Liver (tissue), 3 donors: ENCODE measurements at regions not wholly inside any gene's neighbourhood (a gene's known extent, or its start where the extent isn't known, plus 50 kb on each side); places are given as distances from the start of the nearest gene placed in this dataset.

Source experiments
- FOXA1 ChIP-seq: IDR thresholded peaks from 2 replicates; pipeline ENCODE4 v1.6.1; 2016; ENCODE audit warnings: antibody characterized with exemption
- GABPA ChIP-seq, 2 donors: IDR thresholded peaks in 1 of 2; conservative IDR thresholded peaks in 1 of 2; 2 replicates each; pipeline ENCODE4 v1.6.1; 2016; ENCODE audit warnings: antibody characterized with exemption in 2 of 2, mild to moderate bottlenecking in 1 of 2, moderate library complexity in 1 of 2
- HNF4A ChIP-seq, 2 donors: conservative IDR thresholded peaks; 2 replicates each; pipeline ENCODE4 v1.6.1; 2016; ENCODE audit warnings: antibody characterized with exemption in 2 of 2, mild to moderate bottlenecking in 2 of 2
- JUND ChIP-seq, 2 donors: IDR thresholded peaks; 2 replicates each; pipeline ENCODE4 v1.6.1; 2016; ENCODE audit warnings: antibody characterized with exemption in 2 of 2
- NR2F2 ChIP-seq: IDR thresholded peaks from 2 replicates; pipeline ENCODE4 v1.6.1; 2016; ENCODE audit warnings: antibody characterized with exemption
- RAD21 ChIP-seq, 2 donors: IDR thresholded peaks; 2 replicates each; pipeline ENCODE4 v1.6.1; 2016; ENCODE audit warnings: antibody characterized with exemption in 2 of 2, mild to moderate bottlenecking in 2 of 2
- RXRA ChIP-seq, 2 donors: IDR thresholded peaks; 2 replicates each; pipeline ENCODE4 v1.6.1; 2017 to 2018; ENCODE audit warnings: antibody characterized with exemption in 2 of 2, mild to moderate bottlenecking in 1 of 2
- SP1 ChIP-seq: IDR thresholded peaks from 2 replicates; pipeline ENCODE4 v1.6.1; 2018; ENCODE audit warnings: antibody characterized with exemption, mild to moderate bottlenecking
- YY1 ChIP-seq: IDR thresholded peaks from 2 replicates; pipeline ENCODE4 v1.6.1; 2016; ENCODE audit warnings: antibody characterized with exemption, mild to moderate bottlenecking
- TF ChIP-seq, protein P1 (sequence below): fragments of 150-350 bp; IDR thresholded peaks from 2 replicates; pipeline ENCODE4 v1.5.1; 2017; ENCODE audit warnings: improper control_type of control experiment, low read depth, low read length; ENCODE audit not compliant: missing input control
- TF ChIP-seq, protein P2 (sequence below): IDR thresholded peaks from 2 replicates; pipeline ENCODE4 v1.6.1; 2016; ENCODE audit warnings: antibody characterized with exemption, mild to moderate bottlenecking
- TF ChIP-seq, protein P3 (sequence below): IDR thresholded peaks from 2 replicates; pipeline ENCODE4 v1.6.1; 2016; ENCODE audit warnings: antibody characterized with exemption
- TF ChIP-seq, protein P4 (sequence below): IDR thresholded peaks from 2 replicates; pipeline ENCODE4 v1.6.1; 2016; ENCODE audit warnings: antibody characterized with exemption
- TF ChIP-seq, protein P5 (sequence below): IDR thresholded peaks from 2 replicates; pipeline ENCODE4 v1.6.1; 2016; ENCODE audit warnings: antibody characterized with exemption
- donor health status: healthy.
- donor health status: healthy.

DNA sequence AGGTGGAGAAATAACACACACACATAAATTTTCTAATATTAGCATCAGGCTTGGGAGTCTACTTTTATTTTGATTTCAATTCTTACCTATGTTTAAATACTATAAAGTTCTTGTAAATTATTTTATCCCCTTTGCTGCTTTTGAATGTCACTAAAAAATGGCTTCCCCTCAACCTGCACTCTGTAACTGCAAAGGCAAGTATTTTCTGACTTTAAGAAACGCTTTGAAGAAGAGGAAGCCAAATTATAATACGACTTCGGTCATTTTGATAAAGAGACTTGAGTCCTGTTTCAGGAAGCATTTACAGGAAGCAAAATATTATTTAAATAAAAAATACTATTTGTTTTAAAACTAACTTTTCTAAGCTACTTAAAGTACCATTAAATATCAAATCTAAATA is 627.7 kb upstream of the AGTR1 start:
- TF ChIP-seq NR2F2 (no peak), RAD21 (IDR thresholded peaks at IDR 0.05) (no peak), RXRA (IDR thresholded peaks at IDR 0.05) (no peak), SP1 (no peak), YY1 (no peak), HNF4A (conservative IDR thresholded peaks at IDR 0.05) (no peak), JUND (IDR thresholded peaks at IDR 0.05) (no peak), FOXA1 (no peak), GABPA (IDR thresholded peaks at IDR 0.05 in 1 of 2, conservative IDR thresholded peaks at IDR 0.05 in 1 of 2) (no peak)
- TF ChIP-seq, protein P1, sequence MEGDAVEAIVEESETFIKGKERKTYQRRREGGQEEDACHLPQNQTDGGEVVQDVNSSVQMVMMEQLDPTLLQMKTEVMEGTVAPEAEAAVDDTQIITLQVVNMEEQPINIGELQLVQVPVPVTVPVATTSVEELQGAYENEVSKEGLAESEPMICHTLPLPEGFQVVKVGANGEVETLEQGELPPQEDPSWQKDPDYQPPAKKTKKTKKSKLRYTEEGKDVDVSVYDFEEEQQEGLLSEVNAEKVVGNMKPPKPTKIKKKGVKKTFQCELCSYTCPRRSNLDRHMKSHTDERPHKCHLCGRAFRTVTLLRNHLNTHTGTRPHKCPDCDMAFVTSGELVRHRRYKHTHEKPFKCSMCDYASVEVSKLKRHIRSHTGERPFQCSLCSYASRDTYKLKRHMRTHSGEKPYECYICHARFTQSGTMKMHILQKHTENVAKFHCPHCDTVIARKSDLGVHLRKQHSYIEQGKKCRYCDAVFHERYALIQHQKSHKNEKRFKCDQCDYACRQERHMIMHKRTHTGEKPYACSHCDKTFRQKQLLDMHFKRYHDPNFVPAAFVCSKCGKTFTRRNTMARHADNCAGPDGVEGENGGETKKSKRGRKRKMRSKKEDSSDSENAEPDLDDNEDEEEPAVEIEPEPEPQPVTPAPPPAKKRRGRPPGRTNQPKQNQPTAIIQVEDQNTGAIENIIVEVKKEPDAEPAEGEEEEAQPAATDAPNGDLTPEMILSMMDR = no peak
- TF ChIP-seq, protein P2, sequence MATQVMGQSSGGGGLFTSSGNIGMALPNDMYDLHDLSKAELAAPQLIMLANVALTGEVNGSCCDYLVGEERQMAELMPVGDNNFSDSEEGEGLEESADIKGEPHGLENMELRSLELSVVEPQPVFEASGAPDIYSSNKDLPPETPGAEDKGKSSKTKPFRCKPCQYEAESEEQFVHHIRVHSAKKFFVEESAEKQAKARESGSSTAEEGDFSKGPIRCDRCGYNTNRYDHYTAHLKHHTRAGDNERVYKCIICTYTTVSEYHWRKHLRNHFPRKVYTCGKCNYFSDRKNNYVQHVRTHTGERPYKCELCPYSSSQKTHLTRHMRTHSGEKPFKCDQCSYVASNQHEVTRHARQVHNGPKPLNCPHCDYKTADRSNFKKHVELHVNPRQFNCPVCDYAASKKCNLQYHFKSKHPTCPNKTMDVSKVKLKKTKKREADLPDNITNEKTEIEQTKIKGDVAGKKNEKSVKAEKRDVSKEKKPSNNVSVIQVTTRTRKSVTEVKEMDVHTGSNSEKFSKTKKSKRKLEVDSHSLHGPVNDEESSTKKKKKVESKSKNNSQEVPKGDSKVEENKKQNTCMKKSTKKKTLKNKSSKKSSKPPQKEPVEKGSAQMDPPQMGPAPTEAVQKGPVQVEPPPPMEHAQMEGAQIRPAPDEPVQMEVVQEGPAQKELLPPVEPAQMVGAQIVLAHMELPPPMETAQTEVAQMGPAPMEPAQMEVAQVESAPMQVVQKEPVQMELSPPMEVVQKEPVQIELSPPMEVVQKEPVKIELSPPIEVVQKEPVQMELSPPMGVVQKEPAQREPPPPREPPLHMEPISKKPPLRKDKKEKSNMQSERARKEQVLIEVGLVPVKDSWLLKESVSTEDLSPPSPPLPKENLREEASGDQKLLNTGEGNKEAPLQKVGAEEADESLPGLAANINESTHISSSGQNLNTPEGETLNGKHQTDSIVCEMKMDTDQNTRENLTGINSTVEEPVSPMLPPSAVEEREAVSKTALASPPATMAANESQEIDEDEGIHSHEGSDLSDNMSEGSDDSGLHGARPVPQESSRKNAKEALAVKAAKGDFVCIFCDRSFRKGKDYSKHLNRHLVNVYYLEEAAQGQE = no peak
- TF ChIP-seq, protein P3, sequence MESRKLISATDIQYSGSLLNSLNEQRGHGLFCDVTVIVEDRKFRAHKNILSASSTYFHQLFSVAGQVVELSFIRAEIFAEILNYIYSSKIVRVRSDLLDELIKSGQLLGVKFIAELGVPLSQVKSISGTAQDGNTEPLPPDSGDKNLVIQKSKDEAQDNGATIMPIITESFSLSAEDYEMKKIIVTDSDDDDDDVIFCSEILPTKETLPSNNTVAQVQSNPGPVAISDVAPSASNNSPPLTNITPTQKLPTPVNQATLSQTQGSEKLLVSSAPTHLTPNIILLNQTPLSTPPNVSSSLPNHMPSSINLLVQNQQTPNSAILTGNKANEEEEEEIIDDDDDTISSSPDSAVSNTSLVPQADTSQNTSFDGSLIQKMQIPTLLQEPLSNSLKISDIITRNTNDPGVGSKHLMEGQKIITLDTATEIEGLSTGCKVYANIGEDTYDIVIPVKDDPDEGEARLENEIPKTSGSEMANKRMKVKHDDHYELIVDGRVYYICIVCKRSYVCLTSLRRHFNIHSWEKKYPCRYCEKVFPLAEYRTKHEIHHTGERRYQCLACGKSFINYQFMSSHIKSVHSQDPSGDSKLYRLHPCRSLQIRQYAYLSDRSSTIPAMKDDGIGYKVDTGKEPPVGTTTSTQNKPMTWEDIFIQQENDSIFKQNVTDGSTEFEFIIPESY = no peak
- TF ChIP-seq, protein P4, sequence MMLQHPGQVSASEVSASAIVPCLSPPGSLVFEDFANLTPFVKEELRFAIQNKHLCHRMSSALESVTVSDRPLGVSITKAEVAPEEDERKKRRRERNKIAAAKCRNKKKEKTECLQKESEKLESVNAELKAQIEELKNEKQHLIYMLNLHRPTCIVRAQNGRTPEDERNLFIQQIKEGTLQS = no peak
- TF ChIP-seq, protein P5, sequence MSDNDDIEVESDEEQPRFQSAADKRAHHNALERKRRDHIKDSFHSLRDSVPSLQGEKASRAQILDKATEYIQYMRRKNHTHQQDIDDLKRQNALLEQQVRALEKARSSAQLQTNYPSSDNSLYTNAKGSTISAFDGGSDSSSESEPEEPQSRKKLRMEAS = no peak
